ENCODE measurements at regions not wholly inside any gene's neighbourhood (a gene's known extent, or its start where the extent isn't known, plus 50 kb on each side); places are given as distances from the start of the nearest gene placed in this dataset.
"Not testable (repeated sequence)": the region's sequence is repeated elsewhere in the genome, so short reads cannot be mapped to it uniquely, and the experiment has no call there.

DNA sequence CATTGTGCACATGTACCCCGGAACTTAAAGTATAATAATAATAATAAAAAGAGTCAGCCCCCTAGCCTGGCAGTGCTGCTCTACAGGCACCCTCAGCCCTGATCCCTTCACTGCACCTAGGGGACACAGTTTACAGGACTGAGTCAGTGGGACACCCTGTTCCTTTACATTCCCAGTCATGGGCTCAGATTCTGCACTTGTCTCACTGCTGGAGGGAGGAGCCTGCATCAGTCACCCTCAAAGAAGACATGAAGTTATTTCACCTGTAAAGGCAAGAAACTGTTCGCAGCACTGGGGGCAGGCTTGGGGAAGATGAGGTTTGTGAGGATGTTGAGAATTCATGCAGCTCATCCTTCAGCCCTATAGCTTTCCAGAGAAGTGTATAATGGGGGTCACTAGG is 50.7 kb upstream of the VPREB1 start:
- no peak for DNase-seq (ENCODE audit: low read depth, low spot score)
- no peak overlapping the region for H3K4me3 ChIP-seq (ENCODE audit: low read length)

DNA sequence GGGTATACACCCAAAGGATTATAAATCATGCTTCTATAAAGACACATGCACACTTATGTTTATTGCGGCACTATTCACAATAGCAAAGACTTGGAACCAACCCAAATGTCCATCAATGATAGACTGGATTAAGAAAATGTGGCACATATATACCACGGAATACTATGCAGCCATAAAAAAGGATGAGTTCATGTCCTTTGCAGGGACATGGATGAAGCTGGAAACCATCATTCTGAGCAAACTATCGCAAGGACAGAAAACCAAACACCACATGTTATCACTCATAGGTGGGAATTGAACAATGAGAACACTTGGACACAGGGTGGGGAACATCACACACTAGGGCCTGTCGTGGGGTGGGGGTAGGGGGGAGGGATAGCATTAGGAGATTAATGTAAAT is 51.1 kb upstream of the VPREB1 start:
- not testable (repeated sequence) for H3K4me3 ChIP-seq (ENCODE audit: low read length); DNase-seq (ENCODE audit: low read depth, low spot score)

DNA sequence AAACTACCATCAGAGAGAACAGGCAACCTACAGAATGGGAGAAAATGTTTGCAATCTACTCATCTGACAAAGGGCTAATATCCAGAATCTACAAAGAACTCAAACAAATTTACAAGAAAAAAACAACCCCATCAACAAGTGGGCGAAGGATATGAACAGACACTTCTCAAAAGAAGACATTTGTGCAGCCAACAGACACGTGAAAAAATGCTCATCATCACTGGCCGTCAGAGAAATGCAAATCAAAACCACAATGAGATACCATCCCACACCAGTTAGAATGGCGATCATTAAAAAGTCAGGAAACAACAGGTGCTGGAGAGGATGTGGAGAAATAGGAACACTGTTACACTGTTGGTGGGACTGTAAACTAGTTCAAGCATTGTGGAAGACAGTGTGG is 51.6 kb upstream of the VPREB1 start:
- H3K4me3 ChIP-seq (ENCODE audit: low read length); DNase-seq (ENCODE audit: low read depth, low spot score): not testable (repeated sequence)

DNA sequence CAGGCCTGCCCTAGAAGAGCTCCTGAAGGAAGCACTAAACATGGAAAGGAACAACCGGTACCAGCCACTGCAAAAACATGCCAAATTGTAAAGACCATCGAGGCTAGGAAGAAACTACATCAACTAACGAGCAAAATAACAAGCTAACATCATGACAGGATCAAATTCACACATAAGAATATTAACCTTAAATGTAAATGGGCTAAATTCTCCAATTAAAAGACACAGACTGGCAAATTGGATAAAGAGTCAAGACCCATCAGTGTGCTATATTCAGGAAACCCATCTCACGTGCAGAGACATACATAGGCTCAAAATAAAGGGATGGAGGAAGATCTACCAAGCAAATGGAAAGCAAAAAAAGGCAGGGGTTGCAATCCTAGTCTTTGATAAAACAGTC is 54.8 kb upstream of the VPREB1 start:
- not testable (repeated sequence) for DNase-seq (ENCODE audit: low read depth, low spot score); H3K4me3 ChIP-seq (ENCODE audit: low read length)

DNA sequence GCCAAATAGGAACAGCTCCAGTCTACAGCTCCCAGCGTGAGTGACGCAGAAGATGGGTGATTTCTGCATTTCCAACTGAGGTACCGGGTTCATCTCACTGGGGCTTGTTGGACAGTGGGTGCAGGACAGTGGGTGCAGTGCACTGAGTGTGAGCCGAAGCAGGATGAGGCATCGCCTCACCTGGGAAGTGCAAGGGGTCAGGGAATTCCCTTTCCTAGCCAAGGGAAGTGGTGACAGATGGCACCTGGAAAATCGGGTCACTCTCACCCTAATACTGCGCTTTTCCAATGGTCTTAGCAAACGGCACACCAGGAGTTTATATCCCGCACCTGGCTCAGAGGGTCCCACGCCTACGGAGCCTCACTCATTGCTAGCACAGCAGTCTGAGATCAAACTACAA is 56.7 kb upstream of the VPREB1 start:
- not testable (repeated sequence) for H3K4me3 ChIP-seq (ENCODE audit: low read length); DNase-seq (ENCODE audit: low read depth, low spot score)

DNA sequence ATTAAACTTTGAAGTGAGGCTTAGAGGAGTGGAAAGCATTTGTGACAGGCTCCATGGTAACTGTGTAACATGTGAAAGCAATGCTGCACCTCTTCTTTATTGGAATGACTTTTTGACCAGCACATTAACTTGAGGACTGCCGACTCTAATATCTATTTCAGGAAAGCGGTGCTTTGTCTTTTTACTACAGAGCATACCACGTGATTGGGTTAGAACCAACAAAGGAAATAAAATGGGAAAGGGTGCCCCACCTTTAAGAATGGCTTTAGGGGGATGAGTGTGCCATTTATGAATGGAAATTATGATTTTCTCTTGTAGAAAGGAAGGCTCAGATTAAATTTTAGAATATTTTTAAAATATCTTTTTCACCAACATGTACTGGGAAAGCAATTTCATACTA is 57.3 kb upstream of the VPREB1 start:
- no peak for DNase-seq (ENCODE audit: low read depth, low spot score)
- H3K4me3 ChIP-seq (ENCODE audit: low read length) = no peak overlapping the region

DNA sequence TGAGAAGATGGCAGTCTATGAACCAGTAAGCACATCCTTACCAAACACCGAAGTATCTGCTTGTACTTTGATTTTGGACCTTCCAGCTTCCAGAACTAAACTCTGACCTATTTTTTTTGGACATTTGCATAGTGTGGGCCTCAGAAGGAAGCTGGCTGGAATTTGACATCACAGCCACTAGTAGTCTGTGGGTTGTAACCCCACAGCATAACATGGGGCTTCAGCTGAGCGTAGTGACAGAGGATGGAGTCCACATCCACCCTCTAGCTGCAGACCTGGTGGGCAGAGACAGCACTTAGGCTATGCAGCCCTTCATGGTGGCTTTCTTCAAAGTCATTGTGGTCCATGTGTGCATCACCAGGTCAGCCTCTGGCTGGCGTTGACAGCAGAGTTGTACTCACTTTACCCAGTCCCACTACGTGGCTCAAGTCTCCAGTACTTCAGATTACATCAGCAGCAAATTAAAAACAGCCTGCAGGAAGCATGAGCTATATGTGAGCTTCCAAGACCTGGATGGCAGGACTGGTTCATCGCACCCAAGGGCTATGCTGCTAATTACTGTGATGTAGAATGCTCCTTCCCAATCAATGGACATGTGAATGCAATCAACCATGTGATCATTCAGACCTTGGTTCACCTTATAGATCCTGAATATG is 58.6 kb upstream of the VPREB1 start:
- DNase-seq (ENCODE audit: low read depth, low spot score) = no peak
- H3K4me3 ChIP-seq (ENCODE audit: low read length) = no peak overlapping the region

DNA sequence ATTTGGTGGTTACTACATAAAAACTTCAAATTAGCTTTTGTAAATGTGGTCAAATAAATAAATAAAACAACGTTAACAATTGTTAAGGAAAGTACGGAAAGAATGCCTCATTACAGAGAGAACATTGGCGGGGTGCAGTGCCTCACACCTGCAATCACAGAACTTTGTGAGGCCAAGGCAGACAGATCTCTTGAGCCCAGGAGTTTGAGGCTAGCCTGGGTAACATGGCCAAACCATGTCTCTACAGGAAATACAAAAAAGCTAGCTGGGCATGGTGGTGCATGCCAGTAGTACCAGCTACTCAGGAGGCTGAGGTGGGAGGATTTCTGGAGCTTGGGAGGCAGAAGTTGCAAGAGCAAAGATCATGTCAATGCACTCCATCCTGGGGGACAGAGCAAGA is 59.4 kb upstream of the VPREB1 start:
- no peak for DNase-seq (ENCODE audit: low read depth, low spot score)
- no peak overlapping the region for H3K4me3 ChIP-seq (ENCODE audit: low read length)

DNA sequence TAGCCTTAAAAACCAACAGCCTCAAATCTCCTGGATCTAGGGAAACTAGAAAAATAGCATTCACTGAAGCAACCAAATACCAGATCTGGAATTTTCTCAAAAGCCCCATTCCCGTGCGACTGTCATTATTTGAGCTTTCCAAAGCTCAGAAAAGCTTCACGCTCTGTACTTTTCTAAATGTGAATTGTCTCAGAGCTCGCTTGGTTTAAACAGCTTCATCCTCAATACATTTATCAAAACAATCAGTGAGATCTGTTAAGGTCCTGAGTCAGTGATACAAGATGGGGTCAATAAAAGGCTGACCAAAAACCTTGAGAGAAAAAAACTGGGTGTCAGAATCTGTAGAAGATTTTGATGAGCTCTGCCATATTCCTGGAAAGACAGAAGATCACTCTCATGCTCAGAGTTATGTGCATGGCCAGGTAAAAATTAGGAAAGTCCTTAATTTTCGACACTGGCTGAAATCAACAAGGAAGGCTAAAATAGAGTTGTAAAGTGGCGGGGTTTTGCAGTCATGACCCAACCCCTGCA is 60.2 kb upstream of the VPREB1 start:
- no peak overlapping the region for H3K4me3 ChIP-seq (ENCODE audit: low read length)
- DNase-seq (ENCODE audit: low read depth, low spot score) = no peak

DNA sequence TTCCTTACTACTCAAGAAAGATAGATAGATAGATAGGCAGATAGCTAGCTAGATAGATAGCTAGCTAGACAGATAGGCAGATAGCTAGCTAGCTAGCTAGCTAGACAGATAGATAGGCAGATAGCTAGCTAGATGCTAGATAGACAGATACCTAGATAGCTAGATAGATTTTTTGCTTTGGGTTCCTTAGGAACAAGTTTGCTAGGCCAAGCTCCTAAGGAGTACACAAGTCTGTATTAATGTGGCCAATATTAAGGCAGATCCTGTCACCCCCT is 61.7 kb upstream of the VPREB1 start:
- DNase-seq (ENCODE audit: low read depth, low spot score) = no peak

DNA sequence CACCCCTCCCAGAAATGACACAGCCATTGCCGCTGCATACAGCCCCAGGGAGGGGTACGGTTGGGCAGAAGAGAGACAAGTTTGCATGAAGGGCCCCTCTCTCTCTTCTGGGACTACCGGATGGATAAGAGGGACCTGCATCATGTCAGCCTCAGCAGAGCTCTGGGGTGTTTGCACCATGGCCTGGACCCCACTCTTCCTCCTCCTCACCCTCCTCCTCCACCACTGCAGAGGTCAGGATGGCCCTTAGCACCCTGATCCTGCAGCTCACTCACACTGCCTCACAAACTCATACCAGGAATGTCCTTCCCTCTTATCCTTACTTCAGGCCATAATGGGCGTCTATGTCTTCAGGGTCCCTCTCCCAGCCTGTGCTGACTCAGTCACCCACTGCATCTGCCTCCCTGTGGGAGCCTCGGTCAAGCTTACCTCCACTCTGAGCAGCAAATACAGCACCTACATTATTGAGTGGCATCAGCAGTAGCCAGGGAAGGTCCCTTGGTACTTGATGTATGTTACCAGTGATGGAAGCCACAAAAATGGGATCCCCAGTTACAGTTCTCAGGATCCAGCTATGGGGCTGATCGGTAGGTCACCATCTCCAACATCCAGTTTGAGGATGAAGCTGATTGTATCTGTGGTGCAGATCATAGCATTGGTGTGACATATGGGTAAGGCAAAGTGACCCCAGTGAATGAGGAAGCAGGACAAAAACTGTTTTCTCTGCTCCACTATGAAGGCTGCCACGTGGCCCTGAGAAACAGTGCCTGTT is 62.2 kb upstream of the VPREB1 start:
- no peak for DNase-seq (ENCODE audit: low read depth, low spot score)
- no peak overlapping the region for H3K4me3 ChIP-seq (ENCODE audit: low read length)

More for the DNA sequence above, 61.7 kb upstream of the VPREB1 start:
- H3K4me3 ChIP-seq (ENCODE audit: low read length) = no peak overlapping the region

DNA sequence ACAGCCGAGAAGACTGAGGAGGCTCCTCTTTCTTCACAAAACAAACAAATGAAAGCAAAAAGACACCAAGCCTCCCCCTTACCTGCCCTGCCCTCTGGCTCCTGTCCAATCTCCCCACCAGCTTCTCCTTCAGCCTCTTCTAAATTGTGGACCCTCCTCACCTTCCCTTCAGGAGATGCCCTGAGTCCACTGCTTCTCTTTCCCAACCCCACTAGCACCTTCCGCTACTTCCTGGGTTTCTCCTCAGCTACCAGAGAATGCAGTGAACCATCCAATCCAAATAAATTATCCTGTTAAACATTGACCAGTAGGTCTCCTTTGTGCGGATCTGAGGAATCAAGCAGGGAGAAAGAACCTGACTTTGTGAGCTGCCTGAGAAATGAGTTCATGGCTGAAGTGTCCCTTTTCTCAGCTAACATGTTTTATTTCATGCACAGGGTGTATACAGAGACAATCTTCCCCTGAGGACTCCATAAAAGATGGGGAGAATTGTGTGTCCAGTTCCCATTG is 63.2 kb upstream of the VPREB1 start:
- DNase-seq (ENCODE audit: low read depth, low spot score) = no peak
- no peak overlapping the region for H3K4me3 ChIP-seq (ENCODE audit: low read length)

DNA sequence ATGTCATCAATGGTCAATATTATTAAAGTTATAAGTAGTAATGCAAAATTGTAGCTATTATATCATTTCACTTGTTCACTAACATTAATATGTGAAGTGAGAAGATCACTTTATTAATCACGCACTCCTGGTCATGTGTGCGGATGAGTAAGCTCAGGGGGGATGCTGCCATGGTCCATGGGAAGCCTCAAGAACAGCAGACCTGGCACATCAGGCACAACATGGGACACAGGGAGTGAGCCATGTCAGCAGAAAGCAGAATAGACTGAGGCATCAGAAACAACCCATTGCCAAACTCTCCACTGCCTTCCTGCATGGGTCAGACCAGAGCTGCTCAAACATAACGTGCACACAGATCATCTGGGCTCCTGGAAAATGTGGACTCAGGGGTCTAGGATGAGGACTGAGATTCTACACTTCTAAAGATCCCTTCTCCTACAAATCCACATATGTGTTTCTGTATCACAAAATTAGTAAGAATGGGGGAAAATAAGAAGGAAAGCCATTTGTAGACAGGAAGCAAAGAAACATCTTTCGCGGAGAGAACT is 63.8 kb upstream of the VPREB1 start:
- no peak overlapping the region for H3K4me3 ChIP-seq (ENCODE audit: low read length)
- no peak for DNase-seq (ENCODE audit: low read depth, low spot score)

DNA sequence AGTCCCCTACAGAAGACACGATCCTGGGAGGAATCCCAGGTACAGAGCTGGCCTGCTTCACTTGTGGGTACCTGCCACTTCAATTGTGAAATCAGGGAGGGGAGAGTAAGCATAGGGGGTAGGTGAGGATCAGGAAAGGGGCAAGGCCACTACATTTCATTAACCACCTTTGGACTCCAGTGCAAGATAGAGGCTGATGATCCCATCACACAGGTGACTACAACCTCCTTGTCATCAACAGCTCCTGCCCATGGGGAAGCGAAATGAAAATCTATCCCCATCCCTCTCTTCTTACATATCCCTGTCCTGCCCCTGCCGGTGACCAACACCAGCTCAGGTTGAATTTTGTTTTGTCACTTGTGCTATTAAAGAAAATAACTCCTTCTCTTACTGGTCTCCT is 64.7 kb upstream of the VPREB1 start:
- no peak overlapping the region for H3K4me3 ChIP-seq (ENCODE audit: low read length)
- no peak for DNase-seq (ENCODE audit: low read depth, low spot score)

DNA sequence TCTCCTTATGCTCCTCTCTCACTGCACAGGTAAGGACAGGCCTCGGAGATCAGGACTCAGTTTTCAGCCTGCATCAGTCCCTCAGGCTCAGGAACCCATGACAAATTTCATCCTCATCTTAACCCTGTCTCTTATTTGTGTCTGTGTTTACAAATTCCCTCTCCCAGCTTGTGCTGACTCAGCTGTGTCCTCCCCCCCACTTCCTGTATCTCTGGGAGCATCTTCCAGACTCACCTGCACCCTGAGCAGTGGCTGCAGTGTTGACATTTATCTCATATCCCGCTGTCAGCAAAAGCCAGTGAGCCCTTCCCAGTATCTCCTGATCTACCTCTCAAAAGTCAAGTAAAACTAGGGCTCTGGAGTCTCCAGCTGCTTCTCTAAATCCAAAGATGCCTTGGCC is 65.6 kb upstream of the VPREB1 start:
- no peak overlapping the region for H3K4me3 ChIP-seq (ENCODE audit: low read length)

DNA sequence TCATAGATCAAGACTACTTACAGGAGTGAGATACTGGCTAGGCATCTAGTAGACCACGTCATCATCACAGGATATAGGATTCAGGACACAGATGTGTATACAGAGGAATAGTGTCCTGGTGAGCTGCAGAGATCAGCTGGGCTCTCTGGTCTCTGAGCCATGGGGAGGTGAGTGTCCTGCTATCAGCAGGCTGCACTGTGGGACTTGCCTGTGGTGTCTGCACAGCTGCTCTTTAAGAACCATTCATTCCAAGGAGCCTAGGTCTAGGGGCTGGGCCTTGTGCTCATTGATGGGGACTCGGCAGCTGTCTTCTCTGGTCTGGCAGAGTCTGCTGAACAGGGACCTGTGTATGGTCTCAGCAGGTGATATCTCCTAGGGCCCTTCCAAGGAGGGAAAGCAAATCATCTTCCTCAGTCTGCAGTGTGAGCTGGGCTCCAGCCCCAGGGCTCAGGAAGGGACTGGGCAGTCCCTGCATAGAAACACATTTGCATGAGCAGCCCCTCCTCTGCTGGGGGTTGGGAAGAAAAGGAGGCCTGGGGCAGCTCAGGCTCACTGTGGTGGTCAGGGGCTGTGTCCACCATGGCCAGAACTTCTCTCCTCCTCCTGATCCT is 66.1 kb upstream of the VPREB1 start:
- no peak overlapping the region for H3K4me3 ChIP-seq (ENCODE audit: low read length)
- no peak for DNase-seq (ENCODE audit: low read depth, low spot score)

More for the DNA sequence above, 65.6 kb upstream of the VPREB1 start:
- no peak for DNase-seq (ENCODE audit: low read depth, low spot score)

DNA sequence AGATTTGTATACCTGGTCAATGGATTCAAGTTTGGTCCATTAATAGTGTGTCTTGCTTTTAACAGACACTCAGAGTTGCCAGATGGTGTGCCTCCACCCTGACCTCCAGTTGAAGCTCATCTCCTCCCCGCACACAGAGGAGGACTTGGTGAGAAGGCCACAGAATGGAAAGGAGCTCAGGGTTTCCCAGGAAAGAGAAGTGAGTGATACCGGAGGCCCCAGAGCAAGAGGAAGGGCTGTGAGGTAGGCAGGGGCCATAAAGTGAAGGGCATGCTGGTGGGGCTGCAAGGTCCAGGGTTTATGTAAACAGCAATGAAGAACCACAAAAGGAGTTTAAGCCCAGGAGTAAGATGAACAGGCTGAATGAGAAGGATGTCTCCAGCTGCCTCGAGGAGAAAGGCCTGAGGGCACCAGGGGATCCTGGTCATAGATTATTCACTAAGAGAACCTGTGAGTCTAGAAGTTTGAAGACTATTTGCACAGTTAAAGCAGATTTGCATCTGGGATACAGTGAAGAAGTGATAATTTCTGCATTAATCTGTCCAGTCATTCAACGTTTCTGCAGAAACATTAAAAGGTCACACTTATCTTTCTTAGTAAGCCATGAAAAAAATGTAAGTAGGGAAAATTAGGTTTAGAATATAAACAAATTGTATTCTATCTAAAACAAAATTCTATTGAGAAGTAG is 67.5 kb upstream of the VPREB1 start:
- no peak overlapping the region for H3K4me3 ChIP-seq (ENCODE audit: low read length)
- DNase-seq (ENCODE audit: low read depth, low spot score) = no peak

DNA sequence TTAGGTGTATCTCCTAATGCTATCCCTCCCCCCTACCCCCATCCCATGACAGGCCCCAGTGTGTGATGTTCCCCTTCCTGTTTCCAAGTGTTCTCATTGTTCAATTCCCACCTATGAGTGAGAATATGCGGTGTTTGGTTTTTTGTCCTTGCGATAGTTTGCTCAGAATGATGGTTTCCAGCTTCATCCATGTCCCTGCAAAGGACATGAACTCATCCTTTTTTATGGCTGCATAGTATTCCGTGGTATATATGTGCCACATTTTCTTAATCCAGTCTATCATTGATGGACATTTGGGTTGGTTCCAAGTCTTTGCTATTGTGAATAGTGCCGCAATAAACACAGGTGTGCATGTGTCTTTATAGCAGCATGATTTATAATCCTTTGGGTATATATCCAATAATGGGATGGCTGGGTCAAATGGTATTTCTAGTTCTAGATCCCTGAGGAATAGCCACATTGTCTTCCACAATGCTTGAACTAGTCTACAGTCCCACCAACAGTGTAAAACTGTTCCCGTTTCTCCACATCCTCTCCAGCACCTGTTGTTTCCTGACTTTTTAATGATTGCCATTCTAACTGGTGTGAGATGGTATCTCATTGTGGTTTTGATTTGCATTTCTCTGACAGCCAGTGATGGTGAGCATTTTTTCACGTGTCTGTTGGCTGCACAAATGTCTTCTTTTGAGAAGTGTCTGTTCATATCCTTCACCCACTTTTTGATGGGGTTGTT is 71.5 kb upstream of the VPREB1 start:
- not testable (repeated sequence) for H3K4me3 ChIP-seq (ENCODE audit: low read length); DNase-seq (ENCODE audit: low read depth, low spot score)
